OCI-LY1 (cell line): ENCODE measurements at regions not wholly inside any gene's neighbourhood (a gene's known extent, or its start where the extent isn't known, plus 50 kb on each side); places are given as distances from the start of the nearest gene placed in this dataset.

Experiments used
- H2AFZ ChIP-seq: fragments of 200-600 bp; sonication (generic), shearing (Covaris generic); 2 replicates; pipeline ENCODE4 v1.6.0; 2014; ENCODE audit warnings: antibody characterized with exemption, mild to moderate bottlenecking, low read length
- H3F3A ChIP-seq: fragments of 200-600 bp; sonication (generic), shearing (Covaris generic); 2 replicates; pipeline ENCODE4 v1.6.0; 2014; ENCODE audit warnings: mild to moderate bottlenecking, antibody characterized with exemption, low read length, moderate library complexity; ENCODE audit not compliant: insufficient read depth
- H3K27ac ChIP-seq: fragments of 200-600 bp; sonication (generic); 2 replicates; pipeline ENCODE4 v1.5.1; 2014; ENCODE audit warnings: low read length, mixed run types, mild to moderate bottlenecking, low read depth; ENCODE audit not compliant: poor library complexity, severe bottlenecking
- H3K27me3 ChIP-seq: fragments of 200-600 bp; sonication (generic); 2 replicates; pipeline ENCODE4 v1.6.0; 2014; ENCODE audit warnings: antibody characterized with exemption, mild to moderate bottlenecking, low read length, moderate library complexity; ENCODE audit not compliant: insufficient read depth
- H3K36me3 ChIP-seq: fragments of 200-600 bp; sonication (generic); 2 replicates; pipeline ENCODE4 v1.6.1; 2014; ENCODE audit warnings: mild to moderate bottlenecking, antibody characterized with exemption, low read length, moderate library complexity, mixed read lengths; ENCODE audit not compliant: insufficient read depth
- H3K4me1 ChIP-seq: fragments of 200-600 bp; sonication (generic); 2 replicates; pipeline ENCODE4 v1.5.1; 2014; ENCODE audit warnings: mild to moderate bottlenecking, low read length, moderate library complexity; ENCODE audit not compliant: insufficient read depth, severe bottlenecking
- H3K4me2 ChIP-seq: fragments of 200-600 bp; sonication (generic), shearing (Covaris generic); 2 replicates; pipeline ENCODE4 v1.6.1; 2014; ENCODE audit warnings: low read length
- H3K4me3 ChIP-seq: fragments of 200-600 bp; sonication (generic); 2 replicates; pipeline ENCODE4 v1.5.1; 2014; ENCODE audit warnings: low read length, low read depth, mild to moderate bottlenecking, mixed read lengths; ENCODE audit not compliant: poor library complexity, severe bottlenecking
- H3K79me2 ChIP-seq: fragments of 200-600 bp; shearing (Covaris generic); 2 replicates; pipeline ENCODE4 v1.6.1; 2016; ENCODE audit warnings: mixed run types, low read length, mixed read lengths; ENCODE audit not compliant: insufficient read depth
- H3K9ac ChIP-seq: fragments of 200-600 bp; sonication (generic), shearing (Covaris generic); 2 replicates; pipeline ENCODE4 v1.6.1; 2014; ENCODE audit warnings: mild to moderate bottlenecking, low read length, mixed read lengths
- H3K9me2 ChIP-seq: fragments of 200-600 bp; sonication (generic), shearing (Covaris generic); 2 replicates; pipeline ENCODE4 v1.6.1; 2014; ENCODE audit warnings: low read depth, mild to moderate bottlenecking, low read length, mixed read lengths
- H3K9me3 ChIP-seq: fragments of 200-600 bp; shearing (Covaris generic); 2 replicates; pipeline ENCODE4 v1.6.1; 2014; ENCODE audit warnings: low read length, mixed read lengths
- H4K20me1 ChIP-seq: fragments of 200-600 bp; sonication (generic), shearing (Covaris generic); 2 replicates; pipeline ENCODE4 v1.6.0; 2016; ENCODE audit warnings: mild to moderate bottlenecking, low read length; ENCODE audit not compliant: insufficient read depth
- EZH2 ChIP-seq: fragments of 200-600 bp; sonication (generic), shearing (Covaris generic); IDR thresholded peaks from 2 replicates; pipeline ENCODE4 v1.8.0; 2017; ENCODE audit warnings: borderline replicate concordance, mixed run types, mild to moderate bottlenecking, antibody characterized with exemption, low read length, moderate library complexity, mixed read lengths
- TF ChIP-seq, protein P1 (sequence below): fragments of 200-600 bp; sonication (generic), shearing (Covaris generic); IDR thresholded peaks from 2 replicates; pipeline ENCODE4 v1.5.1; 2017; ENCODE audit warnings: mild to moderate bottlenecking, antibody characterized with exemption, low read length, moderate library complexity, mixed read lengths

GRCh38 chr4:89562746-89563145 lies 255.1 kb upstream of the GPRIN3 start:
- H3K4me2 ChIP-seq: no peak overlapping the region
- no peak overlapping the region for H2AFZ ChIP-seq
- no peak for TF ChIP-seq EZH2
- TF ChIP-seq, protein P1, sequence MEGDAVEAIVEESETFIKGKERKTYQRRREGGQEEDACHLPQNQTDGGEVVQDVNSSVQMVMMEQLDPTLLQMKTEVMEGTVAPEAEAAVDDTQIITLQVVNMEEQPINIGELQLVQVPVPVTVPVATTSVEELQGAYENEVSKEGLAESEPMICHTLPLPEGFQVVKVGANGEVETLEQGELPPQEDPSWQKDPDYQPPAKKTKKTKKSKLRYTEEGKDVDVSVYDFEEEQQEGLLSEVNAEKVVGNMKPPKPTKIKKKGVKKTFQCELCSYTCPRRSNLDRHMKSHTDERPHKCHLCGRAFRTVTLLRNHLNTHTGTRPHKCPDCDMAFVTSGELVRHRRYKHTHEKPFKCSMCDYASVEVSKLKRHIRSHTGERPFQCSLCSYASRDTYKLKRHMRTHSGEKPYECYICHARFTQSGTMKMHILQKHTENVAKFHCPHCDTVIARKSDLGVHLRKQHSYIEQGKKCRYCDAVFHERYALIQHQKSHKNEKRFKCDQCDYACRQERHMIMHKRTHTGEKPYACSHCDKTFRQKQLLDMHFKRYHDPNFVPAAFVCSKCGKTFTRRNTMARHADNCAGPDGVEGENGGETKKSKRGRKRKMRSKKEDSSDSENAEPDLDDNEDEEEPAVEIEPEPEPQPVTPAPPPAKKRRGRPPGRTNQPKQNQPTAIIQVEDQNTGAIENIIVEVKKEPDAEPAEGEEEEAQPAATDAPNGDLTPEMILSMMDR: no peak
- H3K4me3 ChIP-seq: no peak overlapping the region
- no peaks in the 10 kb centered on the region for H3K9me2 ChIP-seq
- no peaks in the 10 kb centered on the region for H3K79me2 ChIP-seq
- H3K9me3 ChIP-seq: no peaks in the 10 kb centered on the region
- no peaks in the 10 kb centered on the region for H4K20me1 ChIP-seq
- no peaks in the 10 kb centered on the region for H3K27me3 ChIP-seq
- no peaks in the 10 kb centered on the region for H3F3A ChIP-seq
- no peaks in the 10 kb centered on the region for H3K36me3 ChIP-seq
- H3K9ac ChIP-seq: no peak overlapping the region
- no peaks in the 10 kb centered on the region for H3K4me1 ChIP-seq
- no peak overlapping the region for H3K27ac ChIP-seq

- Histone ChIP-seq H3K4me1 (no peaks in the 10 kb centered on the region), H3F3A (no peaks in the 10 kb centered on the region), H3K27ac (no peak overlapping the region), H3K4me2 (no peak overlapping the region), H3K27me3 (no peaks in the 10 kb centered on the region), H3K9me2 (no peaks in the 10 kb centered on the region), H3K4me3 (no peak overlapping the region), H3K36me3 (no peaks in the 10 kb centered on the region), H3K9me3 (no peaks in the 10 kb centered on the region), H2AFZ (no peak overlapping the region), H3K9ac (no peak overlapping the region), H3K79me2 (no peaks in the 10 kb centered on the region), H4K20me1 (no peaks in the 10 kb centered on the region)
- TF ChIP-seq, protein P1: no peak
- no peak for TF ChIP-seq EZH2
Measured at GRCh38 chr4:89561048-89561447, 253.4 kb upstream of the GPRIN3 start.

GRCh38 chr4:89558147-89558546 lies 250.5 kb upstream of the GPRIN3 start:
- Histone ChIP-seq H3K4me3 (no peak overlapping the region), H3K36me3 (no peaks in the 10 kb centered on the region), H3K4me1 (no peaks in the 10 kb centered on the region), H3K9me2 (no peaks in the 10 kb centered on the region), H4K20me1 (no peaks in the 10 kb centered on the region), H3K79me2 (no peaks in the 10 kb centered on the region), H3K4me2 (no peak overlapping the region), H2AFZ (no peak overlapping the region), H3K27ac (no peak overlapping the region), H3F3A (no peaks in the 10 kb centered on the region), H3K9me3 (no peaks in the 10 kb centered on the region), H3K27me3 (no peaks in the 10 kb centered on the region), H3K9ac (no peak overlapping the region)
- TF ChIP-seq, protein P1: peak; percentile 37; the same call in 1 of the 2 replicates
- no peak for TF ChIP-seq EZH2
